Neuronal stem cell (in vitro differentiated cells): ENCODE measurements at regions not wholly inside any gene's neighbourhood (a gene's known extent, or its start where the extent isn't known, plus 50 kb on each side); places are given as distances from the start of the nearest gene placed in this dataset.

ENCODE experiments used
- DNase-seq: peaks from one replicate; pipeline ENCODE4 v3.0.0-alpha.2; 2013; ENCODE audit warnings: low spot score
- H2AFZ ChIP-seq: one replicate; pipeline ENCODE4 v1.6.1; 2013; ENCODE audit warnings: mild to moderate bottlenecking, low read length, inconsistent platforms
- H2AK5ac ChIP-seq: 2 replicates; pipeline ENCODE4 v1.6.1; 2013; ENCODE audit warnings: low read depth, mild to moderate bottlenecking, inconsistent platforms, low read length, moderate library complexity, mixed read lengths
- H2BK120ac ChIP-seq: 2 replicates; pipeline ENCODE4 v1.6.1; 2013; ENCODE audit warnings: low read depth, mild to moderate bottlenecking, inconsistent platforms, low read length, moderate library complexity, mixed read lengths
- H2BK12ac ChIP-seq: one replicate; pipeline ENCODE4 v1.6.1; 2013; ENCODE audit warnings: low read length, inconsistent platforms
- H2BK15ac ChIP-seq: 2 replicates; pipeline ENCODE4 v1.6.1; 2013; ENCODE audit warnings: mild to moderate bottlenecking, low read length, inconsistent platforms, mixed read lengths
- H2BK5ac ChIP-seq: one replicate; pipeline ENCODE4 v1.6.1; 2013; ENCODE audit warnings: inconsistent platforms, mild to moderate bottlenecking, low read length, moderate library complexity
- H3K14ac ChIP-seq: one replicate; pipeline ENCODE4 v1.6.1; 2013; ENCODE audit warnings: low read length, inconsistent platforms
- H3K18ac ChIP-seq: 2 replicates; pipeline ENCODE4 v1.6.1; 2013; ENCODE audit warnings: low read length, inconsistent platforms
- H3K23ac ChIP-seq: 2 replicates; pipeline ENCODE4 v1.6.1; 2013; ENCODE audit warnings: low read depth, mild to moderate bottlenecking, mixed read lengths, low read length, inconsistent platforms; ENCODE audit not compliant: poor library complexity
- H3K27ac ChIP-seq: replicated peaks from 3 replicates; pipeline ENCODE4 v1.5.1; 2013; ENCODE audit warnings: low read length, inconsistent platforms
- H3K27me3 ChIP-seq, 3 experiments: 2 replicates each; pipeline ENCODE4 v1.6.1; 2013; ENCODE audit warnings: low read length in 3 of 3, mild to moderate bottlenecking in 2 of 3, inconsistent platforms in 1 of 3, low read depth in 1 of 3, mixed read lengths in 1 of 3, moderate library complexity in 1 of 3; ENCODE audit not compliant: control insufficient read depth in 3 of 3, insufficient read depth in 3 of 3
- H3K36me3 ChIP-seq, 2 donors: replicated peaks in 1 of 2; 2 replicates each; pipeline ENCODE4 v1.6.1; 2013; ENCODE audit warnings: low read length in 2 of 2; ENCODE audit not compliant: control insufficient read depth in 2 of 2, insufficient read depth in 2 of 2
- H3K4ac ChIP-seq: 2 replicates; pipeline ENCODE4 v1.6.1; 2013; ENCODE audit warnings: inconsistent platforms, mild to moderate bottlenecking, low read length, moderate library complexity
- H3K4me1 ChIP-seq, 2 donors: 1 replicate in 1 of 2; 2 replicates in 1 of 2; pipeline ENCODE4 v1.6.1; 2013; ENCODE audit warnings: low read length in 2 of 2, low read depth in 1 of 2; ENCODE audit not compliant: control insufficient read depth in 2 of 2, insufficient read depth in 1 of 2
- H3K4me2 ChIP-seq: one replicate; pipeline ENCODE4 v1.6.1; 2013; ENCODE audit warnings: mild to moderate bottlenecking, low read length, inconsistent platforms; ENCODE audit not compliant: insufficient read depth, poor library complexity, severe bottlenecking
- H3K4me3 ChIP-seq, 2 donors: 2 replicates each; pipeline ENCODE4 v1.5.1; 2013; ENCODE audit warnings: low read length in 2 of 2, mild to moderate bottlenecking in 2 of 2, inconsistent platforms in 1 of 2, moderate library complexity in 1 of 2
- H3K79me1 ChIP-seq: one replicate; pipeline ENCODE4 v1.6.1; 2013; ENCODE audit warnings: low read depth, mild to moderate bottlenecking, inconsistent platforms, low read length, moderate library complexity
- H3K9ac ChIP-seq: one replicate; pipeline ENCODE4 v1.6.1; 2013; ENCODE audit warnings: mild to moderate bottlenecking, low read depth, low read length, inconsistent platforms; ENCODE audit not compliant: poor library complexity
- H3K9me3 ChIP-seq, 2 donors: replicated peaks in 1 of 2; 2 replicates each; pipeline versions ENCODE3 to v1.6.1; 2013; ENCODE audit warnings: low read length in 2 of 2, mild to moderate bottlenecking in 2 of 2, inconsistent platforms in 1 of 2, low read depth in 1 of 2, mixed read lengths in 1 of 2, moderate library complexity in 1 of 2; ENCODE audit not compliant: control insufficient read depth in 2 of 2, insufficient read depth in 1 of 2
- H4K8ac ChIP-seq: one replicate; pipeline ENCODE4 v1.6.1; 2013; ENCODE audit warnings: low read depth, mild to moderate bottlenecking, inconsistent platforms, low read length, moderate library complexity
- H4K91ac ChIP-seq: one replicate; pipeline ENCODE4 v1.6.1; 2013; ENCODE audit warnings: low read length, low read depth, mild to moderate bottlenecking, inconsistent platforms; ENCODE audit not compliant: poor library complexity
- WGBS, 2 donors: extraction: QIAGEN DNeasy Blood & Tissue Kit; methylation state at CpG; one replicate each; pipeline ENCODE4 v1.1.7; 2013; ENCODE audit warnings: missing lambda C conversion rate in 2 of 2, mixed read lengths in 1 of 2; ENCODE audit not compliant: insufficient read length in 2 of 2, insufficient replicate concordance in 1 of 2; ENCODE audit errors: extremely low coverage in 2 of 2; 5-methylcytosine and 5-hydroxymethylcytosine counted together

- Histone ChIP-seq H3K79me1 (no peaks in the 10 kb centered on the region), H4K91ac (no peak overlapping the region), H2BK5ac (no peak overlapping the region), H2AFZ (no peak overlapping the region), H3K4me1 (peaks cover 2 to 5% of the 10 kb centered on the region in 2 donors), H3K27me3 (no peaks in the 10 kb centered on the region), H4K8ac (no peak overlapping the region), H3K4me2 (no peak overlapping the region), H3K4me3 (no peak overlapping the region), H3K14ac (no peak overlapping the region), H2BK120ac (no peak overlapping the region), H3K36me3 (no peaks in the 10 kb centered on the region), H3K23ac (no peak overlapping the region), H3K18ac (no peak overlapping the region), H3K4ac (no peak overlapping the region), H2AK5ac (no peak overlapping the region), H3K9ac (no peak overlapping the region), H2BK12ac (no peak overlapping the region), H3K9me3 (no peaks in the 10 kb centered on the region), H2BK15ac (no peak overlapping the region), H3K27ac (no peak overlapping the region)
- no CpG with 5 or more reads among the region's 2 CpGs for WGBS, 2 donors
- no peak for DNase-seq
Observed at GRCh38 chr5:143892908-143893307, 80.9 kb downstream of the HMHB1 start.

GRCh38 chr5:143893638-143894037 lies 81.7 kb downstream of the HMHB1 start:
- no peak overlapping the region for H3K23ac ChIP-seq
- no peak overlapping the region for H3K4me3 ChIP-seq
- no peak overlapping the region for H4K8ac ChIP-seq
- no peak overlapping the region for H3K14ac ChIP-seq
- no peaks in the 10 kb centered on the region for H3K9me3 ChIP-seq
- H2AK5ac ChIP-seq: no peak overlapping the region
- no peak overlapping the region for H2BK5ac ChIP-seq
- H2BK12ac ChIP-seq: no peak overlapping the region
- H3K18ac ChIP-seq: no peak overlapping the region
- H2AFZ ChIP-seq: no peak overlapping the region
- H3K4ac ChIP-seq: no peak overlapping the region
- no peak overlapping the region for H3K4me2 ChIP-seq
- no peak for DNase-seq
- H2BK120ac ChIP-seq: no peak overlapping the region
- H4K91ac ChIP-seq: no peak overlapping the region
- no peaks in the 10 kb centered on the region for H3K79me1 ChIP-seq
- H3K27ac ChIP-seq: no peak overlapping the region
- no peak overlapping the region for H3K9ac ChIP-seq
- no peak overlapping the region for H2BK15ac ChIP-seq
- no peaks in the 10 kb centered on the region for H3K27me3 ChIP-seq
- no CpG with 5 or more reads among the region's 2 CpGs for WGBS, 2 donors
- H3K36me3 ChIP-seq: no peaks in the 10 kb centered on the region
- H3K4me1 ChIP-seq: peaks cover 2% of the 10 kb centered on the region in 2 donors

DNA sequence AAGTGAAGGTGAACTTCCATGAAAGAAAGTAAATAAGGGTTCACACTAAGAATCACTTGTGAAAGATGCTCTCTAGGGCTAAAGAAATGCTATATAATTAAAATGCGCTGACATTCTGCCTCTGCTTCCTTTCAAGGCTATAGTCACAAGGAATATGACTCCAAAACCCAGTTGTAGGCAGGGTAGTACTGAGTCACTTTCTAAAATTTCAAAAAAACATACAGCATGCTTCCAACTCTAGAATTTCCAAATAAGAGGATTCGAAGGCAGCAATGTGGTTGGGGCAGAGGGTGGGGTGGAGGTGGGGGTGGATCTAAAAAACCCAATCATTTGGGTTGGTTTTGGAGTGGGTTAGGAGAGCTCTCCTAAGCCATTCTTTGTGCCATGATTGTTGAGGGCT lies 84.6 kb downstream of the HMHB1 start:
- Histone ChIP-seq H3K79me1 (no peaks in the 10 kb centered on the region), H3K4me2 (no peak overlapping the region), H3K4ac (no peak overlapping the region), H3K4me3 (no peak overlapping the region), H3K18ac (no peak overlapping the region), H3K23ac (no peak overlapping the region), H2BK15ac (no peak overlapping the region), H3K4me1 (peaks cover 0 to under 1% of the 10 kb centered on the region in 2 donors), H3K9ac (no peak overlapping the region), H3K14ac (no peak overlapping the region), H2BK120ac (no peak overlapping the region), H2BK5ac (no peak overlapping the region), H4K8ac (no peak overlapping the region), H3K27ac (no peak overlapping the region), H2AFZ (no peak overlapping the region), H3K36me3 (no peaks in the 10 kb centered on the region), H2AK5ac (no peak overlapping the region), H2BK12ac (no peak overlapping the region), H3K9me3 (no peaks in the 10 kb centered on the region), H3K27me3 (no peaks in the 10 kb centered on the region), H4K91ac (no peak overlapping the region)
- WGBS, 2 donors: no CpG with 5 or more reads among the region's 2 CpGs
- DNase-seq: no peak

DNA sequence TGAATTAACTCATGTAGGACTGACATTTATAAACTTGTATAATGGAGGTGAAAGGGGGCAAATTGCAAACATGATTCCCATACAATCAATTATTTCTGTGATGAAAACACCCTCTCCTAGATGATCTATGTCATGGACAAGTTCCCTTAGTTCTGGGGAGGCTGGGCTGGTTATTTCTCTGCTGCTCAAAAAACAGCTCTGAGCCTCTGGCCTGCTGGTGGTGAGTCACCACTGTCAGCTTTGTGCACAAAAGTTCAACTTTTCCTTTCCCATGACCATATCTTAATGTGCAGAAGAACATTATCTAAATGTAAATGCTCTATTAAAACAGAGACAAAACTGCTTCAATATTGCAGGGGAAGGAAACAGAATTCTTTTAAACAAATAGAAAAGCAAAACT lies 85.0 kb downstream of the HMHB1 start:
- Histone ChIP-seq H3K27me3 (no peaks in the 10 kb centered on the region), H3K14ac (no peak overlapping the region), H2BK5ac (no peak overlapping the region), H3K4me1 (no peaks in the 10 kb centered on the region), H4K91ac (no peak overlapping the region), H2AK5ac (no peak overlapping the region), H3K36me3 (no peaks in the 10 kb centered on the region), H3K4ac (no peak overlapping the region), H3K79me1 (no peaks in the 10 kb centered on the region), H3K4me3 (no peak overlapping the region), H3K27ac (no peak overlapping the region), H2AFZ (no peak overlapping the region), H3K23ac (no peak overlapping the region), H3K9me3 (no peaks in the 10 kb centered on the region), H3K9ac (no peak overlapping the region), H3K4me2 (no peak overlapping the region), H2BK12ac (no peak overlapping the region), H2BK15ac (no peak overlapping the region), H2BK120ac (no peak overlapping the region), H3K18ac (no peak overlapping the region), H4K8ac (no peak overlapping the region)
- DNase-seq: no peak
